ENCODE measurements at regions not wholly inside any gene's neighbourhood (a gene's known extent, or its start where the extent isn't known, plus 50 kb on each side); places are given as distances from the start of the nearest gene placed in this dataset.
A peak's percentile ranks its signal among the peaks of the same experiment; 100 is the strongest.

GRCh38 chr7:118094044-118094443, 89.9 kb upstream of the LSM8 start:
- no peaks in the 10 kb centered on the region for H3K36me3 Mint-ChIP-seq (ENCODE audit: low read depth)
- no peak overlapping the region for H3K27ac Mint-ChIP-seq
- no peaks in the 10 kb centered on the region for H3K4me1 Mint-ChIP-seq
- no peak for TF ChIP-seq CTCF (IDR thresholded peaks at IDR 0.05)
- no peak for DNase-seq
- peaks cover 16% of the 10 kb centered on the region for H3K27me3 Mint-ChIP-seq (ENCODE audit: low read depth, poor library complexity)
- no peaks in the 10 kb centered on the region for H3K9me3 Mint-ChIP-seq
- H3K4me3 Mint-ChIP-seq = no peak overlapping the region

- Mint-ChIP-seq H3K4me3 (no peak overlapping the region), H3K27me3 (ENCODE audit: low read depth, poor library complexity) (no peaks in the 10 kb centered on the region), H3K36me3 (ENCODE audit: low read depth) (no peaks in the 10 kb centered on the region), H3K27ac (no peak overlapping the region), H3K9me3 (peaks cover 6% of the 10 kb centered on the region), H3K4me1 (no peaks in the 10 kb centered on the region)
- TF ChIP-seq CTCF (IDR thresholded peaks at IDR 0.05) = peak; percentile 57
- no peak for DNase-seq
Measured at GRCh38 chr7:118104812-118105441, 79.0 kb upstream of the LSM8 start.

DNA sequence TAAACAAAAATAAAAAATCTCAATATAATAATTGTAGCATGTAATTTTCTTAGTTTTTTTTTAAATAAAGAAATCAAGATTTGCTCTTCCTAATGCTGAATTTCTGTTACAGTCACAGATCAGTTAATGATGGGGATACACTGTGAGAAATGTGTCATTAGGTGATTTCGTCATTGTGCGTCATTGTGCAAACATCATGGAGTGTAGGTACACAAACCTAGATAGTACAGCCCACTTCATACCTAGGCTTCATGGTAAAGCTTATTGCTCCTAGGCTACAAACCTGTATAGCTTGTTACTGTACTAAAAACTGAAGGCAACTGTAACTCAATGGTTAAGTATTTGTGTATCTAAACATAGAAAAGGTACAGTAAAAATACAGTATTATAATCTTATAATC, 74.4 kb upstream of the LSM8 start:
- H3K36me3 Mint-ChIP-seq (ENCODE audit: low read depth) = no peaks in the 10 kb centered on the region
- no peak for TF ChIP-seq CTCF (IDR thresholded peaks at IDR 0.05)
- no peak overlapping the region for H3K4me3 Mint-ChIP-seq
- no peaks in the 10 kb centered on the region for H3K27me3 Mint-ChIP-seq (ENCODE audit: low read depth, poor library complexity)
- DNase-seq = no peak
- no peaks in the 10 kb centered on the region for H3K4me1 Mint-ChIP-seq
- no peak overlapping the region for H3K27ac Mint-ChIP-seq
- H3K9me3 Mint-ChIP-seq = peaks cover 12% of the 10 kb centered on the region

- Mint-ChIP-seq H3K36me3 (ENCODE audit: low read depth) (no peaks in the 10 kb centered on the region), H3K27me3 (ENCODE audit: low read depth, poor library complexity) (no peaks in the 10 kb centered on the region), H3K4me1 (no peaks in the 10 kb centered on the region), H3K9me3 (peaks cover 20% of the 10 kb centered on the region), H3K4me3 (no peak overlapping the region), H3K27ac (no peak overlapping the region)
- no peak for DNase-seq
- TF ChIP-seq CTCF (IDR thresholded peaks at IDR 0.05) = no peak
Measured at GRCh38 chr7:118110178-118110925, 73.6 kb upstream of the LSM8 start.

DNA sequence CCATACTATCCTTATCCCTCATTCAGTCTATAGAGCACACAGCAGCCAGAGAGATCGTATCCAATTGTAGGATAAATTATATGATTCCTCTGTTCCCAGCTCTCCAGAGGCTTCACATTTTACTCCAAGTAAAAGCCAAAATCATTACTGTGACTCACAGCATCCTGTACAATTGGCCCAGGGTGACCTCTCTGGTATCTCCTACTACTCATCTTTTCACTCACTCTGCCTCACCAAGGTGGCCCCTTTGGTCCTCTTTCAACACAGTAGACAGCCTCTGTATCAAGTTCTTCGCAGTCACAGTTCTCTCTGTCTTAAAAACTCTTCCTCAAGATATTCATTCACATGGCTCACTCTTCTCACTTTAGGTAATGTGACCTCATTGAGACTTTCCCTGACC, 72.6 kb upstream of the LSM8 start:
- Mint-ChIP-seq H3K27me3 (ENCODE audit: low read depth, poor library complexity) (no peaks in the 10 kb centered on the region), H3K9me3 (peaks cover 23% of the 10 kb centered on the region), H3K4me3 (no peak overlapping the region), H3K4me1 (no peaks in the 10 kb centered on the region), H3K36me3 (ENCODE audit: low read depth) (no peaks in the 10 kb centered on the region), H3K27ac (no peak overlapping the region)
- TF ChIP-seq CTCF (IDR thresholded peaks at IDR 0.05) = no peak
- DNase-seq = no peak

GRCh38 chr7:118114175-118114574, 69.8 kb upstream of the LSM8 start:
- no peak for TF ChIP-seq CTCF (IDR thresholded peaks at IDR 0.05)
- H3K36me3 Mint-ChIP-seq (ENCODE audit: low read depth) = no peaks in the 10 kb centered on the region

More at GRCh38 chr7:118114175-118114574, 69.8 kb upstream of the LSM8 start:
- H3K9me3 Mint-ChIP-seq = peaks cover 43% of the 10 kb centered on the region
- no peak overlapping the region for H3K4me3 Mint-ChIP-seq
- H3K27ac Mint-ChIP-seq = no peak overlapping the region
- no peak for DNase-seq
- no peaks in the 10 kb centered on the region for H3K27me3 Mint-ChIP-seq (ENCODE audit: low read depth, poor library complexity)
- no peaks in the 10 kb centered on the region for H3K4me1 Mint-ChIP-seq
